Activated naive CD8-positive, alpha-beta T cell treated with anti-CD3 and anti-CD28 coated beads for 36 hours (primary cell): ENCODE measurements at regions not wholly inside any gene's neighbourhood (a gene's known extent, or its start where the extent isn't known, plus 50 kb on each side); places are given as distances from the start of the nearest gene placed in this dataset.

Source experiments
- DNase-seq: peaks from one replicate; pipeline ENCODE4 v3.0.0; 2021
- H3K27ac Mint-ChIP-seq: one replicate; pipeline ENCODE4 v1.8.0; 2022; ENCODE audit warnings: mild to moderate bottlenecking, moderate library complexity, mixed read lengths
- H3K27me3 Mint-ChIP-seq: one replicate; pipeline ENCODE4 v1.8.0; 2022; ENCODE audit warnings: mild to moderate bottlenecking, mixed read lengths
- H3K36me3 Mint-ChIP-seq: one replicate; pipeline ENCODE4 v1.8.0; 2021; ENCODE audit warnings: mild to moderate bottlenecking, mixed read lengths
- H3K4me1 Mint-ChIP-seq: one replicate; pipeline ENCODE4 v1.8.0; 2021; ENCODE audit warnings: mixed read lengths
- H3K4me3 Mint-ChIP-seq: one replicate; pipeline ENCODE4 v1.8.0; 2022; ENCODE audit warnings: mild to moderate bottlenecking, moderate library complexity, mixed read lengths
- H3K9me3 Mint-ChIP-seq: one replicate; pipeline ENCODE4 v1.8.0; 2022; ENCODE audit warnings: mixed read lengths

DNA sequence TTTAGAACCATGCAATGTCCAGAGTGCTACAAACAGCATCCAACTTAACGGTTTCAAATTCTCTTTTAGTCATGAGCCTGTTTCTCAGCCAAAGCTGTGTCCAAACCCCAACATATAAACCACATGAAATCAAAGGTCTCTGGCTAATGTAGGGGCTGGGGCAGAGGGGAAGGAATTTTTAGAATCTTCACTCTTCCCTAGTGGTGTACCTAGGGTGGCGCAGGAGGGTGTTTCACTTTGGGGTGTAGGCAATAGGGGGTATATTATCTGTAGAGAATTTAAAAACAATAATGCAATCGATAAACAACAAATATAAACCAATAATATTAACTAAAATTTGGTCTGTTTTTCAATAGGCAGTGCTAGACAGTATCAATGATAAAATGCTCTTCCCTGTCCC, 132.1 kb upstream of the BRINP1 start:
- no peak for DNase-seq
- H3K36me3 Mint-ChIP-seq, result no peaks in the 10 kb centered on the region
- H3K4me3 Mint-ChIP-seq, result no peak overlapping the region
- H3K27me3 Mint-ChIP-seq, result no peaks in the 10 kb centered on the region
- H3K9me3 Mint-ChIP-seq, result no peaks in the 10 kb centered on the region
- no peaks in the 10 kb centered on the region for H3K4me1 Mint-ChIP-seq
- no peak overlapping the region for H3K27ac Mint-ChIP-seq

DNA sequence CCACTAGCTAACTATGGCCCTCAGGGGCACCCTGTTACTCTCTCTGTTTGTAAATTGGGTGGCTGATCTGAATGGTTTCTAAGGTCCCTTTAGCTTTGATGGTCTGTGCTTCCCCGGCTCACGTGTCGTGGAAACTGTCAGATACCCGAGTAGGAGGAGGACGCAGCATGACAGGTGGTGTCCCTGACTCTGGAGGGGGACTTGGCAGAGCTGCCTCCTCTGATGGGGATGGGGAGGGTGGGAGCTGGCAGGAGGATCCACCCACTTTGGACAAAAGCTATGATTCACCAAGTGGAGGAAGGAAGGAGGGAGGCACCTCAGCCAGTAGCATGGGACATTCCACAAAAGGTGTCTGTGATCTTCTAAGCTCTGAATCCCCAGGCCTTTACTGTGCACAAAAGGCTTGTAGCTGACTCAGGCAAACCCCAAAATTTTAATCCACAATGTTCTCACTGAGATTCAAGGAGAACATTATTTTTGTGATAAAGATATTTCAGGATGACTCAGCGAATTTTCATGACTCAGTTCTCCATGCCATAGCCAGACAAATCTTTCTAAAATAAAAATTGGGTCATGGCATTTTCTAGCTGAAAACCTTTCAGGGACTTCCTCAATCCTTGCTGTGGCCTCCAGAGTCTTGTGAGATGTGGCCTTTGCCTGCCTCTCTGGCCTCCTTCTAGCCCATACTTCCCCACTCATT, 131.0 kb upstream of the BRINP1 start:
- H3K4me3 Mint-ChIP-seq, result no peak overlapping the region
- no peaks in the 10 kb centered on the region for H3K36me3 Mint-ChIP-seq
- no peak for DNase-seq
- H3K4me1 Mint-ChIP-seq, result no peaks in the 10 kb centered on the region
- no peak overlapping the region for H3K27ac Mint-ChIP-seq
- no peaks in the 10 kb centered on the region for H3K27me3 Mint-ChIP-seq
- H3K9me3 Mint-ChIP-seq, result no peaks in the 10 kb centered on the region

DNA sequence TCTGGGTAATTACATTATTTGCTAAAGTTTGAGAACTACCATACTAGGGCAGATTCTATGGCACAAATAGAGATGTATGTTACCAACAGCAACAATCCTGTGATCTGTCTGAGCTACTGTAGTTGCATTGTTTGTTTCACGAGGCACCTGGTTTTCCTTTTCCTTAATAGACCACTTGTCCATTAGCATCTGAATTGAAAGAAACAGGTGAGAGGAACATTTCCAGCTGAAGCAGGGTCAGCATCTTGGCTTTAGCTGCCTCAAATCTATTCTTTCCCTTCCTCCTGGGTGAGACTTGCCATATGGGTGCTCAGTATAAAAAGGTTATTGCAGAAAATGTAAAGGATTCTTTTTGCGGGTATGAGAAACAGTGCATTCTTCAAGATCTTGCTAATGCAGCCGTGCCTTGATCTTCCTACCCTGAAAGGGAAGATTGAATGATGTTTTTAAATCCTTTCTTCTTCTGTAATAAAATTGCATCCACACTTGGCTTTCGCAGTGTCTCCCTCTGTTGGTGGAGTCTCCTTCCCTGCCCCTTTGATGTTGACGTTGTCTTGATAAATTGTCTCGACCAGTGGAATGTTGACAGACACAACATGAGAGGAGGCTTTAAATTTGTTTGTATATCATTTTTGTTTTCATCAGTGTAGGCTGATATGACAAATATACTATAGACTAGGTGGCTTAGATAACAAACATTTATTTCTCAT, 118.0 kb upstream of the BRINP1 start:
- no peaks in the 10 kb centered on the region for H3K4me1 Mint-ChIP-seq
- no peaks in the 10 kb centered on the region for H3K27me3 Mint-ChIP-seq
- H3K9me3 Mint-ChIP-seq, result no peaks in the 10 kb centered on the region
- no peak overlapping the region for H3K4me3 Mint-ChIP-seq
- H3K27ac Mint-ChIP-seq, result no peak overlapping the region
- no peak for DNase-seq
- no peaks in the 10 kb centered on the region for H3K36me3 Mint-ChIP-seq

DNA sequence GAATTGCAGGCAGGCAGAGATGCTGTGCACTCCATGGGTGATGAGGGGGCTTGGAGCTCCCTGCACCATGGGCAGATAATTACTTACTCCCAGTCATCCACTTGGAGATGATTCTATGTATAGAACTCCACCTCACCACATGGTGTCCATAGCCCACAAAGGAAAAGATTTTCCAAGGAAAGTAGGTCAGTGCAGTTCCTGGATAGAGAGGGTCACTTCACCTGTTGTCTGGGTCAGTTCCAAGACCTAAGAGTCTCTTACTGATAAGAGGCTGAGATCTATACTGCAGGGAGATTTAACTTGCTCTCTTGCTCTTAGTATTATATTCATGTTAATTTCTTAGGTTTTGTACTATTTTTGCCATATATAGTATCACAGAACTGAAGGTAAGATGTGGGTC, 113.9 kb upstream of the BRINP1 start:
- Mint-ChIP-seq H3K9me3 (no peaks in the 10 kb centered on the region), H3K4me3 (no peak overlapping the region), H3K4me1 (no peaks in the 10 kb centered on the region), H3K36me3 (no peaks in the 10 kb centered on the region), H3K27me3 (no peaks in the 10 kb centered on the region), H3K27ac (no peak overlapping the region)
- no peak for DNase-seq

DNA sequence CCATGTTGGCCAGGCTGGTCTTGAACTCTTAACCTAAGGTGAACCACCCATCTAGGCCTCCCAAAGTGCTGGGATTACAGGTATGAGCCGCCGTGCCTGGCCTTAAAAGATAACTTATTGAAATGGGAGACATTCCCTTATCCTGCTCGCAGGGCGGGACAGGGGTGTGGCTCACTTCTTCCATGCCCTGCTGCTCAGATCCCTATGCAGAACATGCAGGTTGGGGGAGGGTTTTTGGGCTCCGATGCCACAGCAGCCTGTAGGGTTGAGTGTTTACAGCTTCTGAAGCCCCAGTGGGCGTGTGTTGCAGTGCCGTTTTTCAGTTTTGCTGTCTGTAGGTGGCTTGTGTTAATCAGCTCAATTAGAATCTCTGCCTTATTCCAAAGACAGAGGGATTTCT, 108.0 kb upstream of the BRINP1 start:
- DNase-seq, result no peak
- Mint-ChIP-seq H3K4me3 (no peak overlapping the region), H3K36me3 (no peaks in the 10 kb centered on the region), H3K9me3 (no peaks in the 10 kb centered on the region), H3K27ac (no peak overlapping the region), H3K4me1 (no peaks in the 10 kb centered on the region), H3K27me3 (no peaks in the 10 kb centered on the region)

DNA sequence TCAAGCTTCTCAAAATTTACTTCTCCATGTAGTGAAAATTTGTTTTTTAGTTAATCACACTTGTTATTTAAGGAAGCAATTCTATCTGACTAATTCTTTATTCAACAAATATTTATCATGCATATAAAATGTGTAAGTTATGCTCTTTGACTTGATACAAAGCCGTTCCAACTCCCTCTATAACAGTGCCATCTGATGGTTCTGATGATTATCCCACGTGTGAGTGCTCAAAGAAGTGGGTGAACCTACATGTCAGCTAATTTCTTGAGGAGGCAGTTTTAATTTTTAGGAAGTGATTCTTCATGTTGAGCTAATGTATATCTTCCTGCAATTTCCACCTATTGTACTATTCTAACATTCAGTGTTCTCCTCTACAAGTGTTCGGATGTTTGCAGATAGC, 88.8 kb upstream of the BRINP1 start:
- no peak overlapping the region for H3K27ac Mint-ChIP-seq
- H3K36me3 Mint-ChIP-seq, result no peaks in the 10 kb centered on the region
- no peaks in the 10 kb centered on the region for H3K4me1 Mint-ChIP-seq
- no peaks in the 10 kb centered on the region for H3K9me3 Mint-ChIP-seq
- H3K4me3 Mint-ChIP-seq, result no peak overlapping the region
- no peak for DNase-seq
- H3K27me3 Mint-ChIP-seq, result no peaks in the 10 kb centered on the region

DNA sequence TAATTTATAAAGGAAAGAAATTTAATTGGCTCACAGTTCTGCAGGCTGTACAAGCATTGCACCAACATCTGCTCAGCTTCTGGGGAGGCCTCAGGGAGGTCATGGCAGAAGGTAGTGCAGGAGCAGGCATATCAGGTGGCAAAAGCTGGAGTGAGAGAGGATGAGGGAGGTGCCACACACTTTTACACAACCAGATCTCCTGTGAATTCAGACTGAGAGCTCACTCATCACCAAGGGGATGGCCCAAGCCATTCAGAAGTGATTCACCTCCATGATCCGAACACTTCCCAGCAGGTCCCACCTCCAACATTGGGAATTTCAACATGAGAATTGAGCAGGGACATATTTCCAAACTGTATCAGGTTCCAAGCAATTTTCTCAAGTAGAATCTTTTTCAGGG, 84.7 kb upstream of the BRINP1 start:
- H3K27me3 Mint-ChIP-seq, result no peaks in the 10 kb centered on the region
- no peak for DNase-seq
- no peaks in the 10 kb centered on the region for H3K36me3 Mint-ChIP-seq
- no peak overlapping the region for H3K4me3 Mint-ChIP-seq
- H3K9me3 Mint-ChIP-seq, result no peaks in the 10 kb centered on the region
- no peaks in the 10 kb centered on the region for H3K4me1 Mint-ChIP-seq
- H3K27ac Mint-ChIP-seq, result no peak overlapping the region

DNA sequence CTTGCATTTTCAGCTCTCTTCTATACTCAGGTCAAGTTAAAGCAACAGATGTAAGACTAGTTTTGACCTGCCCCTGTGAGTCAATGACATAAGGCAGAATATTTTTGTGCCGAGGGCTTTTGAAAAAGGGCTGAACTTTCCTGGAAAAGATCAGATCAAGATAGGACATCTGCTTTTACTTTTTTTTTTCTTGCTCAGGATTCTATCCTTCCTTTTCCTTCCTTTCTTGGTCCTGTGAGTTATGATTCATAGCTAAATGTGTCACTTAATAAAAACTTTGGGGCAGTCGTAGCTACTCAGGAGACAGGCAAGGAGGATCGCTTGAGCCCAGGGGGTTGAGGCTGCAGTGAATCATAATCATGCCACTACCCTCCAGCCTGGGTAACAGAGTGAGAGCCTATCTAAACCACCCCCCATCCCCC, 84.3 kb upstream of the BRINP1 start:
- H3K9me3 Mint-ChIP-seq, result no peaks in the 10 kb centered on the region
- H3K36me3 Mint-ChIP-seq, result no peaks in the 10 kb centered on the region
- no peaks in the 10 kb centered on the region for H3K27me3 Mint-ChIP-seq
- no peak overlapping the region for H3K27ac Mint-ChIP-seq
- H3K4me1 Mint-ChIP-seq, result no peaks in the 10 kb centered on the region
- H3K4me3 Mint-ChIP-seq, result no peak overlapping the region
- DNase-seq, result no peak

DNA sequence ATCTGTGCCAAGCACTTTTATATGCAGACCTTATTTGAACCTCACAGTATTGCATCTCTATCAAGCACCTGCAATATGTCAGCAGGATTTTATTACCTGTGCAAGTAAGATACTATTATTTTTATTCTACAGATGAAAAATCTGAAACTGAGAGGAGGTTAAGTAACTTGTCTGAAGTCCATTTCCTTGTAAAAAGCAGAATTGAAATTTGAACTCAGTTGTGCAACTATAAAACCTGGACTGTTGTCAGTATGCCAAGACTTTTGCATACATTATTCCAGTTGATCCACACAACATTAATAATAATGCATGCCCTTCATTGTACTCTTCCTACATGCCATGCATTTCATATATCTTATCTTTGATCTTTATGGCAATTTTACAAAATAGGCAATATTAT, 82.2 kb upstream of the BRINP1 start:
- H3K9me3 Mint-ChIP-seq, result no peaks in the 10 kb centered on the region

DNA sequence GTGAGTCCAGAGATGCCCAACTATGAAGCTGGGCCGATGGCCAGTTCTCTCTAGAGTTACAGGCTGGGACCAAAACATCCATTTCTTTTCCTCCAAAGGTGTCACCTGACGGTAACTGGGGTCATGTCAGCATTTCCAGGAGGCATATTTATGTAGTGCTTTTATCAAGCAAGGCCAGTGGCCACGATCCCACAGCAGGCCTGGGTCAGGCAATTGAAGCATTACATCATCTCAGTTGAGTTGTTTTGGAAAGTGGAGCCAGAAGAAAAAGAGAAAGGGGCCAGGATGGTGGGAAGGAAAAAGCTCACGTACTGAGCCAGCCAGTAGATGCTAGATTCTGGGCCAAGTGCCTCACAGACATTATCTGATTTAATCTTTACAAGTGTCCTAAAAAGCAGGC, 73.9 kb upstream of the BRINP1 start:
- Mint-ChIP-seq H3K27ac (no peak overlapping the region), H3K4me3 (no peak overlapping the region), H3K27me3 (peaks cover 3% of the 10 kb centered on the region), H3K36me3 (no peaks in the 10 kb centered on the region), H3K9me3 (no peaks in the 10 kb centered on the region), H3K4me1 (no peaks in the 10 kb centered on the region)
- DNase-seq, result no peak

More for the DNA sequence above, 82.2 kb upstream of the BRINP1 start:
- Mint-ChIP-seq H3K36me3 (no peaks in the 10 kb centered on the region), H3K27me3 (no peaks in the 10 kb centered on the region), H3K4me3 (no peak overlapping the region), H3K27ac (no peak overlapping the region), H3K4me1 (no peaks in the 10 kb centered on the region)
- no peak for DNase-seq

DNA sequence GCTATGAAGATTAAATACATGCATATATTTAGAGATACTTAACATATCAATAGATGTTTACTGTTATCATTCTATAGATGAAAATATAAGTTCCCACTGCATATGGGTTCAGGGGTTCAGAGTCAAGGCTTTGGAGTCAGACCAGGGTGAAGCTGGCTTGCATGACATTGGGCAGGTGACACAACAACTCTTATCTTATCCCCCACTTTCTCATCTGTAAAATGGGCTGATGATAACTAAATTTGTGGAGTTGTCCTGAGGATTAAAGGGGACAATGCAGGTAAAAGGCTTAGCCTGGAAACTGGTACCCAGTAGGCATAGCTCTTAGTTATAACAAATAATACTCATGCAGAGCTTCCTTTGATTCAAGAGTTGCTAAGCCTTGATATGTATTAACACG, 72.6 kb upstream of the BRINP1 start:
- Mint-ChIP-seq H3K27ac (no peak overlapping the region), H3K27me3 (peaks cover 3% of the 10 kb centered on the region), H3K4me3 (no peak overlapping the region), H3K36me3 (no peaks in the 10 kb centered on the region), H3K4me1 (no peaks in the 10 kb centered on the region), H3K9me3 (no peaks in the 10 kb centered on the region)
- DNase-seq, result no peak

DNA sequence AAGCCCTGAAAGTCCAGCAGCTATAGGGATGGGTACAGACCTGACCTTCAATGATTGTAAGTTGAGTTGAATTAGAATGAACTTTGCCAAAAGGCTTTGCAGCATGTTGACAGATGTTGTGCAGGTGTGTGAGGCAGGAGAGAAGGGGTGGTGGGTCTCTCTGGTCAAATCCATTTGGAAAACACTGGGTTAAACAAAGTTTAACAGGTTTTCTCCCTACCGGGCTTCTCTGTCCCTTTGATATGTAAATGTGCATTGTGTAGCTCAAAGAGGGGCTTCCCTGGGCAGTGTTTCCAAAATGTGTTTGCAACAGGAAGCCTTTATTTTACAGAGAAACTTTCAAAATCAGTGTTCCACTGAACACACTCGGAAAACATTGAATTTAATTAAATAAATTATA, 72.1 kb upstream of the BRINP1 start:
- H3K27me3 Mint-ChIP-seq, result peaks cover 3% of the 10 kb centered on the region
- H3K27ac Mint-ChIP-seq, result no peak overlapping the region
- H3K4me3 Mint-ChIP-seq, result no peak overlapping the region
- no peaks in the 10 kb centered on the region for H3K4me1 Mint-ChIP-seq
- DNase-seq, result no peak
- no peaks in the 10 kb centered on the region for H3K36me3 Mint-ChIP-seq
- no peaks in the 10 kb centered on the region for H3K9me3 Mint-ChIP-seq

DNA sequence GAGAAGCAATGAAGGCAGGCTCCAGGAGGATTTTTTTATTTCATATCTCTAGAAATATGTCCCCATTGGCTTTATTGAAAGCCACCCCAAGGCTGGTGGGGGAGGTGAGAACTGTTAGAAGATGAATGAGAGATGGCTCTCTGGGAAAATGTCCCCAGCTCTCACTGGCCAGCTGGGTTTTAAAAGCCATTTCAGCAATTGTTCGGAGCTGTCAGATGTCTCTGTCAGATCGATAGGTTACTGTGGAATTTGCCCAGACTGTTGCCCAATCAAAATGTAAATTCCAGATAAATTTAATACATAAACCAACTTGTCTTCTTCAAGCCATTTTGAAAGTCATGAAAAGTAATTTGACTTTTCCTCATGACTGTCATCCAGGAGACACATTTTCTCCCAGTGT, 67.0 kb upstream of the BRINP1 start:
- Mint-ChIP-seq H3K27me3 (no peaks in the 10 kb centered on the region), H3K9me3 (no peaks in the 10 kb centered on the region), H3K27ac (no peak overlapping the region), H3K36me3 (no peaks in the 10 kb centered on the region), H3K4me1 (no peaks in the 10 kb centered on the region), H3K4me3 (no peak overlapping the region)
- no peak for DNase-seq

DNA sequence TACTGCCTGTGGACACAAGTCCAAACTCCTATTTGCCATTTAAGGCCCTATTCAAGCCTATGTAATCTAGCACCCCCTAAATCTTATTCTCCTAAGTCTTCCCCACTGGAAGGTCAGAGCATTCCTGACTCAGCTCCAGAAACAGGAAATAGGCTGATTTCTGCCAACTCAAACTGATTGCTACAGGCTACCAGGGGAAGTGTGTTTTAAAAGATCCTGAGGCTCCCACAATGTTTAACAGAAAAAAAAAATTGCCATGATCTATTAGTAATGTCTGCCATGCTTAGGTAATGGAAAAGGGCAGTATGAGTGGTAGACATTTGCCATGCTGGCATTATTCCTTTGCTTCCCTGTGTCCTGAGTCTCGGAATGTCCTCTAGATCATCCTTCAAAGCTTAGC, 65.8 kb upstream of the BRINP1 start:
- no peak for DNase-seq
- Mint-ChIP-seq H3K9me3 (no peaks in the 10 kb centered on the region), H3K36me3 (no peaks in the 10 kb centered on the region), H3K27me3 (no peaks in the 10 kb centered on the region), H3K4me1 (no peaks in the 10 kb centered on the region), H3K4me3 (no peak overlapping the region), H3K27ac (no peak overlapping the region)

DNA sequence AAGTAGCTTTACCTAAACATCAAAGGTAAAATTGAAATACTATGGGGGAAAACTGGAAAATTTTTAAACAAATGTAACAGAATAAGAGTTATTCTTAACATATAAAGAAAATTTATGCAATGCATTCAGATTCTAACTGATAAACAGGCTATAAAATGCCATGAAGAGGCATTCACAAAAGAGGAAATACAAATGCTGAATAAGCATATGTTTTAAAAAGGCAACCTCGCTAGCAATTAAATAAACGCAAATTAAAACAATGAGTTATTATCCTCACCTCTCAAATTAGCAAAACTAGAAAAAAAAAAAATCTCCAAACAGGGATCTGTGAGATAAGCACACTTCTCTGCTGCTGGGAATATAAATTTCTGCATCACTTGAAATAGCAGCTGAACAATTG, 63.2 kb upstream of the BRINP1 start:
- no peaks in the 10 kb centered on the region for H3K27me3 Mint-ChIP-seq
- no peak overlapping the region for H3K27ac Mint-ChIP-seq
- H3K9me3 Mint-ChIP-seq, result peaks cover 3% of the 10 kb centered on the region
- DNase-seq, result no peak
- no peaks in the 10 kb centered on the region for H3K36me3 Mint-ChIP-seq
- no peak overlapping the region for H3K4me3 Mint-ChIP-seq
- H3K4me1 Mint-ChIP-seq, result no peaks in the 10 kb centered on the region

DNA sequence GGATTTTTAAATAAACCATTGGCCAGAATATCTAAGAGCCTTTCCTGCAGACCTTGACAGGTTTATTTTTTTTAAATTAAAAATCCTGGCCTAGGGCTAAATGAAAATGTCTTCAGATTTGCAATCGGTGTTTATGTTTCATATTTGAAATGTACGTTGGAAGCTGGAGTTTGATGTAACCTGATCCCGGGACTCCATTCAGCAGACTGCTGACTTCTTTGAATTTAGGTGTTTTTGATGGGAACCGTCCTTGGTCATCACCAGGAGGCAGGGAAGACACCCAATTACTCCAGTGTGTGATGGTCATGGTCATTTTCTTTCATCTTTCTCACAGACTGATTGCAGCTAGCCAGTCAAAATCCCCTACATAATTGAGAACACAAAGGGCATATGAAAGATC, 60.1 kb upstream of the BRINP1 start:
- Mint-ChIP-seq H3K36me3 (no peaks in the 10 kb centered on the region), H3K27ac (no peak overlapping the region), H3K4me3 (no peak overlapping the region), H3K9me3 (peaks cover 3% of the 10 kb centered on the region), H3K27me3 (no peaks in the 10 kb centered on the region), H3K4me1 (no peaks in the 10 kb centered on the region)
- DNase-seq, result no peak
